IMR-90 (cell line): ENCODE measurements at regions not wholly inside any gene's neighbourhood (a gene's known extent, or its start where the extent isn't known, plus 50 kb on each side); places are given as distances from the start of the nearest gene placed in this dataset.

Experiments used
- ATAC-seq: fragments of 200-7000 bp; cut with Tn5 transposase; 2 replicates; pipeline ENCODE4 v1.9.1; 2020; ENCODE audit warnings: low read depth, mild to moderate bottlenecking, moderate library complexity
- BruUV-seq: library from RNA; stranded (reverse); fragments of 400-500 nt; replicated peaks from 2 replicates; lab custom pipeline; 2021; lab: Mats Ljungman, UMichigan
- CTCF ChIA-PET: fragments of 300-600 bp; formaldehyde crosslinking; extraction: SDS; loops from one replicate; lab custom pipeline; 2021; ENCODE audit warnings: antibody characterized with exemption; lab: Yijun Ruan, JAX
- POLR2A ChIA-PET: fragments of 300-600 bp; sonication (Branson Sonifier 250); formaldehyde crosslinking; loops from one replicate; lab custom pipeline; 2022; ENCODE audit warnings: antibody characterized with exemption; ENCODE audit not compliant: unreplicated experiment; lab: Charles Lee
- DNase-seq: peaks from one replicate; pipeline ENCODE4 v3.0.0; 2013
- H2AFZ ChIP-seq: replicated peaks from 2 replicates; pipeline ENCODE3; 2013; ENCODE audit warnings: low read length, mild to moderate bottlenecking; ENCODE audit not compliant: poor library complexity
- H2AK5ac ChIP-seq: 2 replicates; pipeline ENCODE4 v1.6.1; 2013; ENCODE audit warnings: low read depth, low read length, inconsistent platforms
- H2AK9ac ChIP-seq: replicated peaks from 2 replicates; pipeline ENCODE3; 2013; ENCODE audit warnings: mild to moderate bottlenecking, low read depth, low read length, moderate library complexity; ENCODE audit not compliant: poor library complexity
- H2BK120ac ChIP-seq: 2 replicates; pipeline ENCODE4 v1.6.1; 2013; ENCODE audit warnings: low read depth, low read length, inconsistent platforms
- H2BK15ac ChIP-seq: 3 replicates; pipeline ENCODE4 v1.6.1; 2013; ENCODE audit warnings: low read depth, low read length, inconsistent platforms
- H2BK20ac ChIP-seq: 2 replicates; pipeline ENCODE4 v1.6.1; 2013; ENCODE audit warnings: low read depth, mild to moderate bottlenecking, inconsistent platforms, low read length, moderate library complexity
- H2BK5ac ChIP-seq: 2 replicates; pipeline ENCODE4 v1.6.1; 2013; ENCODE audit warnings: mild to moderate bottlenecking, low read depth, low read length, inconsistent platforms; ENCODE audit not compliant: poor library complexity, severe bottlenecking
- H3K14ac ChIP-seq: replicated peaks from 2 replicates; pipeline ENCODE4 v1.6.1; 2013; ENCODE audit warnings: low read depth, low read length, inconsistent platforms
- H3K18ac ChIP-seq: 2 replicates; pipeline ENCODE4 v1.6.1; 2013; ENCODE audit warnings: low read depth, low read length, control low read depth
- H3K23ac ChIP-seq: 2 replicates; pipeline ENCODE4 v1.6.1; 2013; ENCODE audit warnings: low read depth, low read length, inconsistent platforms
- H3K27ac ChIP-seq: 2 replicates; pipeline ENCODE4 v1.5.1; 2013; ENCODE audit warnings: mild to moderate bottlenecking, control low read depth, low read length; ENCODE audit not compliant: insufficient read depth
- H3K27me3 ChIP-seq: 2 replicates; pipeline ENCODE4 v1.6.1; 2013; ENCODE audit warnings: low read length; ENCODE audit not compliant: control insufficient read depth, insufficient read depth
- H3K36me3 ChIP-seq: 2 replicates; pipeline ENCODE4 v1.6.1; 2013; ENCODE audit warnings: low read length, mixed read lengths; ENCODE audit not compliant: control insufficient read depth, insufficient read depth
- H3K4ac ChIP-seq: 2 replicates; pipeline ENCODE4 v1.6.1; 2013; ENCODE audit warnings: low read depth, low read length, inconsistent platforms
- H3K4me1 ChIP-seq: 2 replicates; pipeline ENCODE4 v1.6.1; 2013; ENCODE audit warnings: low read length, mixed read lengths; ENCODE audit not compliant: control insufficient read depth, insufficient read depth
- H3K4me2 ChIP-seq: 2 replicates; pipeline ENCODE4 v1.6.1; 2013; ENCODE audit warnings: low read depth, mild to moderate bottlenecking, control low read depth, low read length, moderate library complexity
- H3K4me3 ChIP-seq: 2 replicates; pipeline ENCODE4 v1.5.1; 2013; ENCODE audit warnings: low read depth, mild to moderate bottlenecking, control low read depth, low read length, moderate library complexity; ENCODE audit not compliant: insufficient read depth
- H3K56ac ChIP-seq: 2 replicates; pipeline ENCODE4 v1.6.1; 2013; ENCODE audit warnings: low read length, inconsistent platforms; ENCODE audit not compliant: insufficient read depth; ENCODE audit errors: extremely low read depth
- H3K79me1 ChIP-seq, 2 experiments: 2 replicates each; pipeline ENCODE4 v1.6.1; 2013; ENCODE audit warnings: low read length in 2 of 2, inconsistent platforms in 1 of 2, low read depth in 1 of 2
- H3K9ac ChIP-seq: 2 replicates; pipeline ENCODE4 v1.6.1; 2013; ENCODE audit warnings: low read depth, low read length, control low read depth
- H3K9me1 ChIP-seq: 2 replicates; pipeline ENCODE4 v1.6.1; 2013; ENCODE audit warnings: low read length, inconsistent platforms; ENCODE audit not compliant: insufficient read depth
- H3K9me3 ChIP-seq: 2 replicates; pipeline ENCODE4 v1.6.1; 2013; ENCODE audit warnings: low read length; ENCODE audit not compliant: control insufficient read depth, insufficient read depth
- H4K20me1 ChIP-seq: 2 replicates; pipeline ENCODE4 v1.6.1; 2013; ENCODE audit warnings: low read length, inconsistent platforms; ENCODE audit not compliant: insufficient read depth
- H4K5ac ChIP-seq: 2 replicates; pipeline ENCODE4 v1.6.1; 2013; ENCODE audit warnings: mild to moderate bottlenecking, low read depth, low read length, control low read depth
- H4K8ac ChIP-seq, 2 experiments: 2 replicates each; pipeline ENCODE4 v1.6.1; 2013; ENCODE audit warnings: low read depth in 2 of 2, low read length in 2 of 2, control low read depth in 1 of 2, inconsistent platforms in 1 of 2
- H4K91ac ChIP-seq: 2 replicates; pipeline ENCODE4 v1.6.1; 2013; ENCODE audit warnings: low read depth, low read length, inconsistent platforms; ENCODE audit not compliant: insufficient read depth
- BHLHE40 ChIP-seq: fragments of 150-350 bp; IDR thresholded peaks from 2 replicates; pipeline ENCODE4 v1.6.1; 2016; ENCODE audit warnings: mild to moderate bottlenecking, low read depth, low read length
- CEBPB ChIP-seq: IDR thresholded peaks from 2 replicates; pipeline ENCODE4 v1.6.1; 2012; ENCODE audit warnings: low read depth, low read length, improper control_type of control experiment
- CHD1 ChIP-seq: IDR thresholded peaks from 2 replicates; pipeline ENCODE4 v1.6.1; 2012; ENCODE audit warnings: low read depth, low read length, improper control_type of control experiment
- FOS ChIP-seq: fragments of 150-350 bp; IDR thresholded peaks from 2 replicates; pipeline ENCODE4 v1.6.1; 2016; ENCODE audit warnings: low read depth, low read length
- MAFK ChIP-seq: IDR thresholded peaks from 2 replicates; pipeline ENCODE4 v1.6.1; 2012; ENCODE audit warnings: low read depth, low read length, improper control_type of control experiment
- MAZ ChIP-seq: IDR thresholded peaks from 2 replicates; pipeline ENCODE4 v1.6.1; 2012; ENCODE audit warnings: low read depth, mild to moderate bottlenecking, low read length, improper control_type of control experiment, moderate library complexity, borderline replicate concordance
- MXI1 ChIP-seq: IDR thresholded peaks from 2 replicates; pipeline ENCODE4 v1.6.1; 2012; ENCODE audit warnings: low read depth, mild to moderate bottlenecking, low read length, moderate library complexity, borderline replicate concordance
- NFE2L2 ChIP-seq: fragments of 150-350 bp; IDR thresholded peaks from 2 replicates; pipeline ENCODE4 v1.6.1; 2016; ENCODE audit warnings: low read depth, mild to moderate bottlenecking, low read length
- POLR2A ChIP-seq: IDR thresholded peaks from 2 replicates; pipeline ENCODE4 v1.6.1; 2012; ENCODE audit warnings: mild to moderate bottlenecking, low read depth, low read length
- RAD21 ChIP-seq: IDR thresholded peaks from 2 replicates; pipeline ENCODE4 v1.6.1; 2012; ENCODE audit warnings: low read length, improper control_type of control experiment
- RCOR1 ChIP-seq: IDR thresholded peaks from 2 replicates; pipeline ENCODE4 v1.6.1; 2012; ENCODE audit warnings: mild to moderate bottlenecking, low read length, improper control_type of control experiment; ENCODE audit not compliant: insufficient replicate concordance
- RFX5 ChIP-seq: IDR thresholded peaks from 2 replicates; pipeline ENCODE4 v1.8.0; 2012; ENCODE audit warnings: low read depth, mild to moderate bottlenecking, low read length, moderate library complexity
- SMC3 ChIP-seq: fragments of 150-350 bp; IDR thresholded peaks from 2 replicates; pipeline ENCODE4 v1.6.1; 2016; ENCODE audit warnings: low read depth, mild to moderate bottlenecking, antibody characterized with exemption, low read length, moderate library complexity
- WGBS, 2 experiments: methylation state at CpG; one replicate each; pipeline versions ENCODE4 v1.1.5 to v1.1.7; 2013; ENCODE audit warnings: missing lambda C conversion rate in 2 of 2; ENCODE audit not compliant: insufficient read length in 1 of 2; ENCODE audit errors: extremely low coverage in 2 of 2; 5-methylcytosine and 5-hydroxymethylcytosine counted together
- dilution Hi-C: fragments of 300-500 bp; cut with HindIII; formaldehyde crosslinking; loops from one replicate; pipeline ENCODE4 v1.14.3; 2018; ENCODE audit warnings: low sequenced_read_pairs; ENCODE audit not compliant: unreplicated experiment
- in situ Hi-C: fragments of 300-500 bp; cut with MboI; formaldehyde crosslinking; loops from 3 replicates; pipeline ENCODE4 v1.14.3; 2019; ENCODE audit warnings: low sequenced_read_pairs, inconsistent platforms, mixed read lengths
- intact Hi-C: fragments of 100-400 bp; cut with micrococcal nuclease; formaldehyde crosslinking; loops from 2 replicates; pipeline ENCODE4 v1.10.0; 2022
- TF ChIP-seq, protein P1 (sequence below): conservative IDR thresholded peaks from 2 replicates; pipeline ENCODE4 v1.5.1; 2012; ENCODE audit warnings: mild to moderate bottlenecking, low read depth, low read length, improper control_type of control experiment
- TF ChIP-seq, protein P2 (sequence below): fragments of 150-350 bp; IDR thresholded peaks from 2 replicates; pipeline ENCODE4 v1.6.1; 2017; ENCODE audit warnings: mild to moderate bottlenecking, antibody characterized with exemption, low read length, low read depth

DNA sequence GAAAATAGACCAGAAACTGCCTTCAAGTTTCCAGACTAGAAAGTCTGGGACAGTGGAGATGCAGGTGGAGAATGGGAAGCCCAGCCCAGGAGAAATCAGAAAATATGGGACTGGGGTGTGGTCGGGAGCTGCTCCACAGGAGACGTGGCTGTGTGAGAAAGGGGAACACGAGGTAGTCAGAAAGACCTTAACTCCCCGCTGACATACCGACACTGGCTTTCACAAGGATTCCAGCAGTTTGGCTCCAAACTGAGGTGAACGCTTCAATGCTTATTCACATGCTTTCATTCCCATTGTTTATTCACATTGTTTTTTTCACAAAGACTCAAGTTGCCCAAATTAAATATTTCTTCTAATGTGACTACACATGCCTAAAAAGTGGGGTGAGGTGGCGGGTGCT lies 111.5 kb upstream of the SLCO3A1 start:
- Histone ChIP-seq H3K4me1 (no peaks in the 10 kb centered on the region), H3K14ac (no peak overlapping the region), H2BK20ac (no peak overlapping the region), H2AK5ac (no peak overlapping the region), H3K27me3 (no peaks in the 10 kb centered on the region), H3K4me2 (no peak overlapping the region), H4K8ac (no peak overlapping the region), H2AFZ (no peak overlapping the region), H3K9ac (no peak overlapping the region), H4K91ac (no peak overlapping the region), H3K18ac (no peak overlapping the region), H3K9me1 (no peaks in the 10 kb centered on the region), H4K20me1 (no peaks in the 10 kb centered on the region), H3K4me3 (no peak overlapping the region), H2BK15ac (no peak overlapping the region), H3K4ac (no peak overlapping the region), H3K23ac (no peak overlapping the region), H3K27ac (no peak overlapping the region), H2AK9ac (no peak overlapping the region), H2BK120ac (no peak overlapping the region), H3K79me1 (no peaks in the 10 kb centered on the region), H4K5ac (no peak overlapping the region), H3K56ac (no peak overlapping the region), H3K9me3 (no peaks in the 10 kb centered on the region), H3K36me3 (no peaks in the 10 kb centered on the region), H2BK5ac (no peak overlapping the region)
- no TSS peak for BruUV-seq
- no peak for ATAC-seq
- TF ChIP-seq RFX5 = no peak
- TF ChIP-seq CEBPB = no peak
- no peak for TF ChIP-seq CHD1
- TF ChIP-seq, protein P1, sequence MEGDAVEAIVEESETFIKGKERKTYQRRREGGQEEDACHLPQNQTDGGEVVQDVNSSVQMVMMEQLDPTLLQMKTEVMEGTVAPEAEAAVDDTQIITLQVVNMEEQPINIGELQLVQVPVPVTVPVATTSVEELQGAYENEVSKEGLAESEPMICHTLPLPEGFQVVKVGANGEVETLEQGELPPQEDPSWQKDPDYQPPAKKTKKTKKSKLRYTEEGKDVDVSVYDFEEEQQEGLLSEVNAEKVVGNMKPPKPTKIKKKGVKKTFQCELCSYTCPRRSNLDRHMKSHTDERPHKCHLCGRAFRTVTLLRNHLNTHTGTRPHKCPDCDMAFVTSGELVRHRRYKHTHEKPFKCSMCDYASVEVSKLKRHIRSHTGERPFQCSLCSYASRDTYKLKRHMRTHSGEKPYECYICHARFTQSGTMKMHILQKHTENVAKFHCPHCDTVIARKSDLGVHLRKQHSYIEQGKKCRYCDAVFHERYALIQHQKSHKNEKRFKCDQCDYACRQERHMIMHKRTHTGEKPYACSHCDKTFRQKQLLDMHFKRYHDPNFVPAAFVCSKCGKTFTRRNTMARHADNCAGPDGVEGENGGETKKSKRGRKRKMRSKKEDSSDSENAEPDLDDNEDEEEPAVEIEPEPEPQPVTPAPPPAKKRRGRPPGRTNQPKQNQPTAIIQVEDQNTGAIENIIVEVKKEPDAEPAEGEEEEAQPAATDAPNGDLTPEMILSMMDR = no peak
- TF ChIP-seq MAFK = no peak
- TF ChIP-seq SMC3 = no peak
- no peak for TF ChIP-seq BHLHE40
- no peak for TF ChIP-seq POLR2A
- no peak for TF ChIP-seq RAD21
- no peak for TF ChIP-seq MXI1
- no peak for TF ChIP-seq FOS
- TF ChIP-seq MAZ = no peak
- TF ChIP-seq NFE2L2 = no peak
- TF ChIP-seq, protein P2, sequence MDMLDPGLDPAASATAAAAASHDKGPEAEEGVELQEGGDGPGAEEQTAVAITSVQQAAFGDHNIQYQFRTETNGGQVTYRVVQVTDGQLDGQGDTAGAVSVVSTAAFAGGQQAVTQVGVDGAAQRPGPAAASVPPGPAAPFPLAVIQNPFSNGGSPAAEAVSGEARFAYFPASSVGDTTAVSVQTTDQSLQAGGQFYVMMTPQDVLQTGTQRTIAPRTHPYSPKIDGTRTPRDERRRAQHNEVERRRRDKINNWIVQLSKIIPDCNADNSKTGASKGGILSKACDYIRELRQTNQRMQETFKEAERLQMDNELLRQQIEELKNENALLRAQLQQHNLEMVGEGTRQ = no peak
- no peak for TF ChIP-seq RCOR1
- ChIA-PET CTCF (no interaction called here), POLR2A (no interaction called here)
- dilution Hi-C loops (no loop called here), intact Hi-C loops (no loop called here), in situ Hi-C loops (no loop called here)
- WGBS, 2 experiments = 40% methylated on average over 2 of the region's 7 CpGs; no CpG with 5 or more reads in 1 of the 2 experiments
- DNase-seq = no peak
